ENCODE measurements at regions not wholly inside any gene's neighbourhood (a gene's known extent, or its start where the extent isn't known, plus 50 kb on each side); places are given as distances from the start of the nearest gene placed in this dataset.

DNA sequence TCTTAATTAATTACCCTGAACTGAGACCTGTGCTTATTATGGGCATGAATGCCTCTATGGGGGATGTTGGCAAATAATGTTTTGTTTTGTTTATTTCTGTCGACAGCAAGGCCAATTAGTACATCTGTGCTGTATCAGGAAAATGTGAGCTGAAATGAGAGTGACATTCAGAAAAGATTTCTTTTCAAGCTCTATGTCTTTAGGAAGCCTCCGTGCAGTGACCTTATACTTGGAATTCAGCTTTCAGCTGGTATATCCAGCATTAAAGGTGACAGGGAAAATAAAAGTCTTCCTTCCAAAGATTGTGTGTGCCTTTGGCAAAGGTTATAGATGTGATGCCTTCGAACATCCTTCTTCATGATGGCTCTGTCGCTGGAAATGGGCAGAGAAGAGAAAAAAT lies 1061.1 kb downstream of the SORCS3 start:
- H3K4me3 Mint-ChIP-seq = no peak overlapping the region
- H3K4me2 ChIP-seq = no peak overlapping the region
- H4K20me1 ChIP-seq (replicated peaks; ENCODE audit: insufficient read depth) = 0 out of 2 replicates have a peak, but pooled peaks cover 3% of the 10 kb centered on the region
- peaks cover 9% of the 10 kb centered on the region for H3K27me3 Mint-ChIP-seq (ENCODE audit: insufficient read depth, low read depth, poor library complexity)
- peaks cover 34% of the 10 kb centered on the region for H3K27me3 ChIP-seq (ENCODE audit: insufficient read depth)
- H3K4me3 ChIP-seq = no peak overlapping the region
- H3K4me1 ChIP-seq (ENCODE audit: insufficient read depth) = peaks cover 12% of the 10 kb centered on the region
- H3K9me2 ChIP-seq (ENCODE audit: insufficient read depth) = no peaks in the 10 kb centered on the region
- no peaks in the 10 kb centered on the region for H3K9me3 Mint-ChIP-seq
- no peaks in the 10 kb centered on the region for H3K79me2 ChIP-seq (replicated peaks; ENCODE audit: insufficient read depth)
- no peak overlapping the region for H3K27ac Mint-ChIP-seq
- H2AFZ ChIP-seq = no peak overlapping the region
- H3F3A ChIP-seq (replicated peaks; ENCODE audit: low read depth) = no peaks in the 10 kb centered on the region
- ATAC-seq (no peak), DNase-seq (ENCODE audit: low spot score) (no peak)
- H3K4me1 Mint-ChIP-seq = peaks cover 22% of the 10 kb centered on the region
- no peaks in the 10 kb centered on the region for H3K36me3 Mint-ChIP-seq (ENCODE audit: low read depth)
- H3K27ac ChIP-seq (ENCODE audit: low read depth) = no peak overlapping the region
- H3K36me3 ChIP-seq (ENCODE audit: insufficient read depth) = no peaks in the 10 kb centered on the region
- TF ChIP-seq NANOG (IDR thresholded peaks at IDR 0.05; ENCODE audit: borderline replicate concordance) (no peak), POLR2AphosphoS5 (IDR thresholded peaks at IDR 0.05; ENCODE audit: low read depth) (no peak), JUNB (IDR thresholded peaks at IDR 0.05; ENCODE audit: unreplicated experiment) (no peak), ZNF114 (CRISPR knock-in tag; IDR thresholded peaks at IDR 0.05) (no peak), ZNF331 (CRISPR knock-in tag; IDR thresholded peaks at IDR 0.05; ENCODE audit: low read depth) (no peak), CREB1 (CRISPR knock-in tag; IDR thresholded peaks at IDR 0.05; ENCODE audit: low read depth) (no peak)
- TF ChIP-seq, protein P1, sequence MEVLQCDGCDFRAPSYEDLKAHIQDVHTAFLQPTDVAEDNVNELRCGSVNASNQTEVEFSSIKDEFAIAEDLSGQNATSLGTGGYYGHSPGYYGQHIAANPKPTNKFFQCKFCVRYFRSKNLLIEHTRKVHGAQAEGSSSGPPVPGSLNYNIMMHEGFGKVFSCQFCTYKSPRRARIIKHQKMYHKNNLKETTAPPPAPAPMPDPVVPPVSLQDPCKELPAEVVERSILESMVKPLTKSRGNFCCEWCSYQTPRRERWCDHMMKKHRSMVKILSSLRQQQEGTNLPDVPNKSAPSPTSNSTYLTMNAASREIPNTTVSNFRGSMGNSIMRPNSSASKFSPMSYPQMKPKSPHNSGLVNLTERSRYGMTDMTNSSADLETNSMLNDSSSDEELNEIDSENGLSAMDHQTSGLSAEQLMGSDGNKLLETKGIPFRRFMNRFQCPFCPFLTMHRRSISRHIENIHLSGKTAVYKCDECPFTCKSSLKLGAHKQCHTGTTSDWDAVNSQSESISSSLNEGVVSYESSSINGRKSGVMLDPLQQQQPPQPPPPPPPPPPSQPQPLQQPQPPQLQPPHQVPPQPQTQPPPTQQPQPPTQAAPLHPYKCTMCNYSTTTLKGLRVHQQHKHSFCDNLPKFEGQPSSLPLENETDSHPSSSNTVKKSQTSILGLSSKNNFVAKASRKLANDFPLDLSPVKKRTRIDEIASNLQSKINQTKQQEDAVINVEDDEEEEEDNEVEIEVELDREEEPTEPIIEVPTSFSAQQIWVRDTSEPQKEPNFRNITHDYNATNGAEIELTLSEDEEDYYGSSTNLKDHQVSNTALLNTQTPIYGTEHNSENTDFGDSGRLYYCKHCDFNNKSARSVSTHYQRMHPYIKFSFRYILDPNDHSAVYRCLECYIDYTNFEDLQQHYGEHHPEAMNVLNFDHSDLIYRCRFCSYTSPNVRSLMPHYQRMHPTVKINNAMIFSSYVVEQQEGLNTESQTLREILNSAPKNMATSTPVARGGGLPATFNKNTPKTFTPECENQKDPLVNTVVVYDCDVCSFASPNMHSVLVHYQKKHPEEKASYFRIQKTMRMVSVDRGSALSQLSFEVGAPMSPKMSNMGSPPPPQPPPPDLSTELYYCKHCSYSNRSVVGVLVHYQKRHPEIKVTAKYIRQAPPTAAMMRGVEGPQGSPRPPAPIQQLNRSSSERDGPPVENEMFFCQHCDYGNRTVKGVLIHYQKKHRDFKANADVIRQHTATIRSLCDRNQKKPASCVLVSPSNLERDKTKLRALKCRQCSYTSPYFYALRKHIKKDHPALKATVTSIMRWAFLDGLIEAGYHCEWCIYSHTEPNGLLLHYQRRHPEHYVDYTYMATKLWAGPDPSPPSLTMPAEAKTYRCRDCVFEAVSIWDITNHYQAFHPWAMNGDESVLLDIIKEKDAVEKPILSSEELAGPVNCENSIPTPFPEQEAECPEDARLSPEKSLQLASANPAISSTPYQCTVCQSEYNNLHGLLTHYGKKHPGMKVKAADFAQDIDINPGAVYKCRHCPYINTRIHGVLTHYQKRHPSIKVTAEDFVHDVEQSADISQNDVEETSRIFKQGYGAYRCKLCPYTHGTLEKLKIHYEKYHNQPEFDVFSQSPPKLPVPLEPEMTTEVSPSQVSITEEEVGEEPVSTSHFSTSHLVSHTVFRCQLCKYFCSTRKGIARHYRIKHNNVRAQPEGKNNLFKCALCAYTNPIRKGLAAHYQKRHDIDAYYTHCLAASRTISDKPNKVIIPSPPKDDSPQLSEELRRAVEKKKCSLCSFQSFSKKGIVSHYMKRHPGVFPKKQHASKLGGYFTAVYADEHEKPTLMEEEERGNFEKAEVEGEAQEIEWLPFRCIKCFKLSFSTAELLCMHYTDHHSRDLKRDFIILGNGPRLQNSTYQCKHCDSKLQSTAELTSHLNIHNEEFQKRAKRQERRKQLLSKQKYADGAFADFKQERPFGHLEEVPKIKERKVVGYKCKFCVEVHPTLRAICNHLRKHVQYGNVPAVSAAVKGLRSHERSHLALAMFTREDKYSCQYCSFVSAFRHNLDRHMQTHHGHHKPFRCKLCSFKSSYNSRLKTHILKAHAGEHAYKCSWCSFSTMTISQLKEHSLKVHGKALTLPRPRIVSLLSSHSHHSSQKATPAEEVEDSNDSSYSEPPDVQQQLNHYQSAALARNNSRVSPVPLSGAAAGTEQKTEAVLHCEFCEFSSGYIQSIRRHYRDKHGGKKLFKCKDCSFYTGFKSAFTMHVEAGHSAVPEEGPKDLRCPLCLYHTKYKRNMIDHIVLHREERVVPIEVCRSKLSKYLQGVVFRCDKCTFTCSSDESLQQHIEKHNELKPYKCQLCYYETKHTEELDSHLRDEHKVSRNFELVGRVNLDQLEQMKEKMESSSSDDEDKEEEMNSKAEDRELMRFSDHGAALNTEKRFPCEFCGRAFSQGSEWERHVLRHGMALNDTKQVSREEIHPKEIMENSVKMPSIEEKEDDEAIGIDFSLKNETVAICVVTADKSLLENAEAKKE (CRISPR knock-in tag; IDR thresholded peaks at IDR 0.05) = no peak
- TF ChIP-seq, protein P2, sequence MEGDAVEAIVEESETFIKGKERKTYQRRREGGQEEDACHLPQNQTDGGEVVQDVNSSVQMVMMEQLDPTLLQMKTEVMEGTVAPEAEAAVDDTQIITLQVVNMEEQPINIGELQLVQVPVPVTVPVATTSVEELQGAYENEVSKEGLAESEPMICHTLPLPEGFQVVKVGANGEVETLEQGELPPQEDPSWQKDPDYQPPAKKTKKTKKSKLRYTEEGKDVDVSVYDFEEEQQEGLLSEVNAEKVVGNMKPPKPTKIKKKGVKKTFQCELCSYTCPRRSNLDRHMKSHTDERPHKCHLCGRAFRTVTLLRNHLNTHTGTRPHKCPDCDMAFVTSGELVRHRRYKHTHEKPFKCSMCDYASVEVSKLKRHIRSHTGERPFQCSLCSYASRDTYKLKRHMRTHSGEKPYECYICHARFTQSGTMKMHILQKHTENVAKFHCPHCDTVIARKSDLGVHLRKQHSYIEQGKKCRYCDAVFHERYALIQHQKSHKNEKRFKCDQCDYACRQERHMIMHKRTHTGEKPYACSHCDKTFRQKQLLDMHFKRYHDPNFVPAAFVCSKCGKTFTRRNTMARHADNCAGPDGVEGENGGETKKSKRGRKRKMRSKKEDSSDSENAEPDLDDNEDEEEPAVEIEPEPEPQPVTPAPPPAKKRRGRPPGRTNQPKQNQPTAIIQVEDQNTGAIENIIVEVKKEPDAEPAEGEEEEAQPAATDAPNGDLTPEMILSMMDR (conservative IDR thresholded peaks at IDR 0.05; ENCODE audit: low read depth in 2 of 2) = no peak

All from GM23338 (cell line).